Bronchial epithelial cell (primary cell): ENCODE measurements at regions not wholly inside any gene's neighbourhood (a gene's known extent, or its start where the extent isn't known, plus 50 kb on each side); places are given as distances from the start of the nearest gene placed in this dataset.

ENCODE experiments used
- DNase-seq: peaks from one replicate; pipeline ENCODE4 v3.0.0-alpha.2; 2010; ENCODE audit warnings: low read depth
- FAIRE-seq: peaks from 2 replicates; lab custom pipeline; 2011; peaks lifted over from hg19 to GRCh38; lab: Jason Lieb, UNC
- H3K27me3 ChIP-seq: 2 replicates; pipeline ENCODE4 v1.5.1; 2011; ENCODE audit warnings: low read length; ENCODE audit not compliant: control insufficient read depth, insufficient read depth
- H3K36me3 ChIP-seq: 2 replicates; pipeline ENCODE4 v1.5.1; 2011; ENCODE audit warnings: low read length; ENCODE audit not compliant: control insufficient read depth, insufficient read depth
- H3K4me3 ChIP-seq: 2 replicates; pipeline ENCODE4 v1.5.1; 2011; ENCODE audit warnings: mild to moderate bottlenecking, low read depth, low read length, control low read depth
- CTCF ChIP-seq: IDR thresholded peaks from 2 replicates; pipeline ENCODE4 v1.5.1; 2011; ENCODE audit warnings: mild to moderate bottlenecking, moderate library complexity, low read length, control low read depth, inconsistent platforms; ENCODE audit not compliant: insufficient read depth, severe bottlenecking

- TF ChIP-seq CTCF = no peak
- FAIRE-seq = no peak
- no peaks in the 10 kb centered on the region for H3K36me3 ChIP-seq
Observed at GRCh38 chrX:19293606-19294325, 50.0 kb upstream of the PDHA1 start.

More at GRCh38 chrX:19293606-19294325, 50.0 kb upstream of the PDHA1 start:
- H3K27me3 ChIP-seq = no peaks in the 10 kb centered on the region
- no peak for DNase-seq
- no peak overlapping the region for H3K4me3 ChIP-seq
